Aorta (tissue), 5 donors: ENCODE measurements at regions not wholly inside any gene's neighbourhood (a gene's known extent, or its start where the extent isn't known, plus 50 kb on each side); places are given as distances from the start of the nearest gene placed in this dataset.
"Not testable (repeated sequence)": the region's sequence is repeated elsewhere in the genome, so short reads cannot be mapped to it uniquely, and the experiment has no call there.

Source experiments
- ATAC-seq: fragments of 200-7000 bp; cut with Tn5 transposase; one replicate; pipeline ENCODE4 v1.9.1; 2022; ENCODE audit warnings: moderate library complexity; ENCODE audit not compliant: low FRiP score
- DNase-seq, 2 donors: peaks; one replicate each; pipeline ENCODE4 v3.0.0-alpha.2; 2020
- H3K27ac ChIP-seq, 2 donors: one replicate each; pipeline ENCODE4 v1.5.1; 2013; ENCODE audit warnings: low read length in 2 of 2, mild to moderate bottlenecking in 2 of 2, moderate library complexity in 2 of 2, control low read depth in 1 of 2, inconsistent platforms in 1 of 2, low read depth in 1 of 2
- H3K27me3 ChIP-seq, 2 donors: one replicate each; pipeline ENCODE4 v1.6.1; 2013; ENCODE audit warnings: control low read depth in 1 of 2, low read length in 1 of 2, mild to moderate bottlenecking in 1 of 2, moderate library complexity in 1 of 2; ENCODE audit not compliant: insufficient read depth in 2 of 2, control insufficient read depth in 1 of 2
- H3K36me3 ChIP-seq, 2 donors: one replicate each; pipeline ENCODE4 v1.6.1; 2013; ENCODE audit warnings: control low read depth in 1 of 2, low read length in 1 of 2, mild to moderate bottlenecking in 1 of 2; ENCODE audit not compliant: insufficient read depth in 2 of 2, control insufficient read depth in 1 of 2
- H3K4me1 ChIP-seq, 2 donors: one replicate each; pipeline ENCODE4 v1.6.1; 2013; ENCODE audit warnings: low read length in 2 of 2, control low read depth in 1 of 2, mild to moderate bottlenecking in 1 of 2, moderate library complexity in 1 of 2; ENCODE audit not compliant: insufficient read depth in 2 of 2, control insufficient read depth in 1 of 2
- H3K4me3 ChIP-seq, 2 donors: one replicate each; pipeline ENCODE4 v1.5.1; 2013; ENCODE audit warnings: low read length in 2 of 2, control low read depth in 1 of 2, mild to moderate bottlenecking in 1 of 2
- H3K9me3 ChIP-seq: one replicate; pipeline ENCODE4 v1.6.1; 2013; ENCODE audit warnings: mild to moderate bottlenecking, low read length; ENCODE audit not compliant: control insufficient read depth
- WGBS, 2 donors: extraction: QIAGEN DNeasy Blood & Tissue Kit; methylation state at CpG; one replicate each; pipeline ENCODE4 v1.1.7; 2013; 5-methylcytosine and 5-hydroxymethylcytosine counted together
- intact Hi-C, 2 donors: fragments of 100-400 bp; cut with DNase I; formaldehyde crosslinking; loops; one replicate each; pipeline versions ENCODE4 v1.14.2 to v1.15.0; 2022
- donor health status: healthy with polysubstance abuse.
- donor health status: Bipolar disorder and iron deficiency.
- donor health status: DM: no; HTN: no; CAD: no.
- donor health status: DM: no; HTN: no; CAD: no.
- donor health status: DM: yes; HTN: yes; CAD: no.

DNA sequence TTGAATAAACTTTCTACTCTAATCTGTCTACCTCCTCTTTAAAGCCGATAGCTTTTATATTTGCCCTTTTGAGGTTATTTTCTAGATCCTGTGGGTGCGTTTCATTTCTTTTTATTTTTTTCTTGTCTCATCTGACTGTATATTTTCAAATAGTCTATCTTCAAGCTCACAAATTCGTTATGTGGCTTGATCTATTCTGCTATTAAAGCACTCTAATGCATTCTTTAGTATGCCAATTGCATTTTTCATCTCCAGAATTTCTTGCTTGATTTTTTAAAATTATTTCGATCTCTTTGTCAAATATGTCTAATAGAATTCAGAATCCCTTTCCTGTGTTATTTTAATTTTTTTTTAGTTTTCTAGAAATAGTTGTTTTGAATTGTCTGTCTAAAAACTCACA lies 172.4 kb downstream of the CYLC2 start:
- Histone ChIP-seq H3K27ac (no peak overlapping the region), H3K4me1 (no peaks in the 10 kb centered on the region), H3K27me3 (no peaks in the 10 kb centered on the region), H3K4me3 (no peak overlapping the region), H3K36me3 (no peaks in the 10 kb centered on the region), H3K9me3 (peaks cover 4% of the 10 kb centered on the region)
- ATAC-seq (no peak), DNase-seq (no peak)
- intact Hi-C loops = no loop called here
- 76 to 79% methylated on average over 4 of the region's 4 CpGs for WGBS, 2 donors

DNA sequence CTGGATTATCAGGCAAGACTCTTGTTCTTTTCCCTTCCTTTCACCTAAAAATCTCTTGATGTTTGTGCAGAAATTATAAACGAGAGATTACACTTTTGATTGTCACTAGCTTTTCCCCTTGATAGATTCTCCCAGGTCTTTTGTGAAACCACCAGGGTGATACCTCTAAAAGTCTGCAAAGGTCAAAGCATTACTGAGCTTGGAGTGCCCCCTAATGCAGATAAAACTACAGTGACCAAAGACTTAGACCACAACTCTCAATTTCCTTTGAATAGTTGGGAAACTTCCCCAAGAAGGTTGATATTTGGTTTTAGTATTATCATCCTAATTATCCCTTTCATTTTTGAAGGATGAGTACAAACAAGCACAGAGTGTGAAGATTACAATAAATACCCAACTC lies 173.1 kb downstream of the CYLC2 start:
- H3K4me3 ChIP-seq = no peak overlapping the region
- H3K4me1 ChIP-seq = no peaks in the 10 kb centered on the region
- H3K27ac ChIP-seq = no peak overlapping the region
- ATAC-seq = no peak
- WGBS, 2 donors = 88 to 95% methylated on average over 1 of the region's 1 CpG
- peaks cover 4% of the 10 kb centered on the region for H3K9me3 ChIP-seq
- intact Hi-C loops = no loop called here
- no peaks in the 10 kb centered on the region for H3K36me3 ChIP-seq
- no peak for DNase-seq
- no peaks in the 10 kb centered on the region for H3K27me3 ChIP-seq

DNA sequence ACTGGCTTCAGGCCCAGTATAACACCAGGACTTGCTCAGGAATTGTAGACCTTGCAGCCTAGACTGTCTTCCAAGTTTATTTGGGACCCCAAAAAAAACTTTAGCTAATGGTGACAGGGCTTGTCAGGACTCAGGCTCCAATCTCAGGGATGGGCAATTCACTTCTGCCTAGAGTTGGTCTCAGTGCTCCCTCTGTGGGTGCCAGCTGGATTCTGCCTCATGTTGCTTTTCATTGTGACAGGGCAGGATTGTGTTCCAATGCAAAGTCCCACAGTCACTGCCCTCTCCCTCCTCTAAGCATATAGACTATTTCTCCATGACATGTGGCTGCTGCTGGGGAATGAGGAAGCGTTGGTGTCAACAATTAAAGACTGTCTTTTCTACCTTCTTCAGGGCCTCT lies 174.7 kb downstream of the CYLC2 start:
- H3K27ac ChIP-seq = no peak overlapping the region
- no peak for DNase-seq
- peaks cover 4% of the 10 kb centered on the region for H3K9me3 ChIP-seq
- WGBS, 2 donors = 90 to 92% methylated on average over 1 of the region's 1 CpG
- no peak for ATAC-seq
- H3K27me3 ChIP-seq = no peaks in the 10 kb centered on the region
- no peak overlapping the region for H3K4me3 ChIP-seq
- intact Hi-C loops = no loop called here
- H3K4me1 ChIP-seq = no peaks in the 10 kb centered on the region
- H3K36me3 ChIP-seq = no peaks in the 10 kb centered on the region

DNA sequence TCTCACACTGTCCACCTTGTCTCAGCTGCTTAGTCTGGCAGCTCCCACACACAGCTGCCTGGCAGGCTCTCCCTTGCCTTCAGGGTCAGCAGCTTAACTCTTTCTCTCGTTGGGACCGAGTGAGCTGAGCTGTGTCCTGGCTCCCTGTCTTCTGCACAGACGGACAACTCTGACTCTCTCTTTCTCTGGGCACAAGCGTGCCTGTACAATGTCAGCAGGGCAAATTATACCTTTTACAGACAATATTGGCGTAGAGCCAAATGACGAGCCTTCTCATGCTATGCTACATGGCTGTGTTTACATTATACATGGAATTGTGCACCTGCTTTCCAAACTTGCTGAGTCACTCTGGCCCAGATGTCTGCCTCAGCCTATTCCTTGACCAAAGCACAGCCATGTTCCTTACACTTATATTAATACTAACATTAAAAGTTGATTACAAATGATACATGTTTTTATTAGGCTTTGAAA lies 188.6 kb downstream of the CYLC2 start:
- Histone ChIP-seq H3K36me3 (no peaks in the 10 kb centered on the region), H3K27ac (no peak overlapping the region), H3K4me3 (no peak overlapping the region), H3K9me3 (no peaks in the 10 kb centered on the region), H3K4me1 (no peaks in the 10 kb centered on the region), H3K27me3 (no peaks in the 10 kb centered on the region)
- 6 to 14% methylated on average over 6 of the region's 6 CpGs for WGBS, 2 donors
- DNase-seq (no peak), ATAC-seq (no peak)
- intact Hi-C loops = no loop called here

DNA sequence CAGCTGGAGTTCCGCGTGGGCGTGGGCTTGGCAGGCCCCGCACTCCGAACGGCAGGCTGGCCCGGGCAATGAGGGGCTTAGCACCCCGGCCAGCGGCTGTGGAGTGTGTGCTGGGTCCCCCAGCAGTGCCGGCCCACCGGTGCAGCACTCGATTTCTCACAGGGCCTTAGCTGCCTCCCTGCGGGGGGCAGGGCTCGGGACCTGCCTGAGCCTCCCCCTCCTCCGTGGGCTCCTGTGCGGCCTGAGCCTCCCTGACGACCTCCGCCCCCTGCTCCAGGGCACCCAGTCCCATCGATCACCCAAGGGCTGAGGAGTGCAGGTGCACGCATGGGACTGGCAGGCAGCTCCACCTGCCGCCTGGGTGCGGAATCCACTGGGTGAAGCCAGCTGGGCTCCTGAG lies 191.8 kb downstream of the CYLC2 start:
- Histone ChIP-seq H3K4me1 (no peaks in the 10 kb centered on the region), H3K4me3 (no peak overlapping the region), H3K27ac (no peak overlapping the region), H3K36me3 (no peaks in the 10 kb centered on the region), H3K9me3 (no peaks in the 10 kb centered on the region), H3K27me3 (no peaks in the 10 kb centered on the region)
- no peak for ATAC-seq
- intact Hi-C loops = no loop called here
- no peak for DNase-seq
- 87 to 93% methylated on average over 17 to 22 of the region's 22 CpGs for WGBS, 2 donors

DNA sequence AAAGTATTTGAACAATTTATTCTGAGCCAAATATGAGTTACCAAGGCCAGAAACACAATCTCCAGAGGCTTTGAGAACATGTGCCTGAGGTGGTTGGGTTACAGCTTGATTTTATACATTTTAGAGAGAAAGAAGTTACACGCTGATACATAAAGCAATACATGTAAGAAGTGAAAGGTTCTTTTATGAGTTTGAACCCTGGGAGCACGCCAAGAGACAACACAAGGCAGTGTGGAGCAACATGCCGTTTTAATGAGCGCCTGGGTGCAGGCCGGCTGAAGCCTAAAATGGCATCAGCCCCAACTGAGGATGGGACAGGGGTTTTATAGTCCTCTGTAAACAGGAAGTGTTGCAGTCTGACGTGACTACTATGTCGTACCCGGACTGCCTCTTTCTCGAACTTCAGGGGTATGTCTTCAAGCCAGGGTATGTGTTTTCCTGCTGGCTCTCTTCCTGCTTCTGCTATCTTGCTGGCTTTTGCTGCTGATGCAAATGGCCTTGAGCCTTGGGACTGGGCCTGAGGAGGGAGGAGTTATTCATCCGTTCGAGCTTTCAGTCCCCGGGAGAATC lies 193.7 kb downstream of the CYLC2 start:
- peak overlapping the region; percentile 16 to 72 for H3K27ac ChIP-seq
- 3 to 13% methylated on average over 12 of the region's 12 CpGs for WGBS, 2 donors
- DNase-seq (no peak), ATAC-seq (peak; percentile 60)
- no peaks in the 10 kb centered on the region for H3K36me3 ChIP-seq
- H3K4me3 ChIP-seq = no peak overlapping the region
- intact Hi-C loops = no loop called here
- H3K4me1 ChIP-seq = no peaks in the 10 kb centered on the region
- no peaks in the 10 kb centered on the region for H3K27me3 ChIP-seq
- no peaks in the 10 kb centered on the region for H3K9me3 ChIP-seq

DNA sequence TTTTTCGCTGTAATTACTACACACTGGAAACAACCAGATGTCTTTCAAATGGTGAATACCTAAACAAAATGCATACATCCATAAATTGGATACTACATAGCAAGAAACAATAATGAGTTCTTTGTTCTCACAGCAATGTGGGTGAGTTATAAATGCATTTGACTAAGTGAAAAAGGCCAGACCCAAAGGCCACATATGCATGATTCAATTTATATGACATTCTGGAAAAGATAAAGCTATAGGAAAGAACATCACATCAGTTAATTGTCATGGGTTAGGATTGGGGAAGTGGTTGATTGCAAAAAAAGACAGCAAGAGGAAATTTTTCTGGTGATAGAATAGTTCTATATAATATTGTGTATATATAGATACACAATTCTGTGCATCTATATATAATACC lies 198.9 kb downstream of the CYLC2 start:
- WGBS, 2 donors = 96 to 98% methylated on average over 1 of the region's 1 CpG
- Histone ChIP-seq H3K36me3 (no peaks in the 10 kb centered on the region), H3K4me1 (no peaks in the 10 kb centered on the region), H3K4me3 (no peak overlapping the region), H3K9me3 (no peaks in the 10 kb centered on the region), H3K27me3 (no peaks in the 10 kb centered on the region), H3K27ac (no peak overlapping the region)
- DNase-seq (no peak), ATAC-seq (no peak)
- intact Hi-C loops = no loop called here

DNA sequence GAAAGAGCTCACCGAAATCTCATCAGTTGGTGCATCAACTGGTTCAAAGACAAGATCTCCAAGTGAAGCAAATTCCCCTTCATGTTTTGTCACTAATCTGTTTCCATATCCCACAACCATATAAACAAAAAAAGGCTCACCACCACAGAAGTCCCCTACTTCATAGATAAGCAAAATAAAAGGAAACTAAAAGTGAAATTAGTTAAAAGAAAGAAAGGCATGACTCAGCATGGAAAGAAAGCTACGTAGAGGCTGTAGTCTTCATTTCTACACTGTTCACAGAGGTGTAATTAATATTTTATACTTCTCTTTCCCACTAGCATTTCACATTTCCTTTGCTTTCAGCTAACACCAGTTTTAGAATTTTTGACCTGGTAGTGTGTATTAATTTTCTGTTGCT lies 208.0 kb downstream of the CYLC2 start:
- no peak for DNase-seq
- Histone ChIP-seq H3K27ac (no peak overlapping the region), H3K4me3 (no peak overlapping the region), H3K4me1 (peaks cover 0 to 2% of the 10 kb centered on the region in 2 donors), H3K36me3 (no peaks in the 10 kb centered on the region), H3K9me3 (no peaks in the 10 kb centered on the region), H3K27me3 (no peaks in the 10 kb centered on the region)
- WGBS, 2 donors = 87 to 89% methylated on average over 2 of the region's 2 CpGs
- intact Hi-C loops = no loop called here
- ATAC-seq = no peak

DNA sequence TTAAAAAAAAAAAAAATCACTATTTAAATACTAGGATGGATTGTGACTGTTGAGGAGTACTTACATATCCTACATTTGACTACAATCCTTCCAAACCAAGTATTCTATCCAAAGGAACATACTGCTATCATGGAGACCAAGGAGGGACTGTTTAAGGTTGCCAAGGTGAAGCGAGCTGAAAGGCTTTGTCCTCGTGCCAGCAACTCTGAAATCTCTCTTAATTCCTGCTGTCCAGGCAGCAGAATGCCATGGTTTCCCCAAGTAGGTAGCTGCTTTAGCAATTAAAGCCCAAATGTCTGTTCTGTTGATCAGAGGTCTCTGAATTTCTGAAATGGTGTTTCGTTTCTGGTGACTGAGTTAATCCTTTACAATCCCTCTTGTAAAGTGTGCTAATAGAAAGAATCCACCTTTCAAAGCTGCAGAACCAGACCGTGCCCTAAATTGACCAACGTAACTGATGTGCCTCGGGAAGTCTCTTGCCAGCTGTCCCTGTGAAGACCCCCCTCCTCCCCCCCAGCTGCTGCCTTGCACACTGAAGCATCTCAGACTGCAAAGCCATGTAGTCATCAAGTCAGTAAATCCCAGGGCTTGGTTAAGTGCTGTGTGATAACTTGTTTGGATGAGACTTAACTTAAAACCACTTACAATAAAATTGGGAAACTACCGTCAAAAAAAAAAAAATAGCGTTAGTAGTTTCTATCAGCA lies 210.9 kb downstream of the CYLC2 start:
- H3K27me3 ChIP-seq, DNase-seq, ATAC-seq, H3K4me1 ChIP-seq, H3K4me3 ChIP-seq, intact Hi-C loops, H3K9me3 ChIP-seq, H3K36me3 ChIP-seq: not testable (repeated sequence)
- 90 to 91% methylated on average over 8 of the region's 8 CpGs for WGBS, 2 donors
- H3K27ac ChIP-seq = peak overlapping the region in 1 of 2 donors; percentile 49
